ENCODE measurements at regions not wholly inside any gene's neighbourhood (a gene's known extent, or its start where the extent isn't known, plus 50 kb on each side); places are given as distances from the start of the nearest gene placed in this dataset.

- Histone ChIP-seq H3K4me1 (ENCODE audit: insufficient read depth, low read length) (peaks cover 30% of the 10 kb centered on the region), H4K20me1 (ENCODE audit: insufficient read depth, low read length) (no peaks in the 10 kb centered on the region), H3K36me3 (ENCODE audit: insufficient read depth, low read length) (peaks cover 13% of the 10 kb centered on the region), H3K9me3 (ENCODE audit: insufficient read depth, low read length, severe bottlenecking) (no peaks in the 10 kb centered on the region), H3K79me2 (ENCODE audit: insufficient read depth, low read length) (peaks cover 7% of the 10 kb centered on the region), H3K27ac (ENCODE audit: low read length) (no peak overlapping the region), H2AFZ (ENCODE audit: low read depth, low read length) (no peak overlapping the region), H3K4me2 (ENCODE audit: insufficient read depth, low read length) (no peak overlapping the region), H3K9ac (ENCODE audit: low read depth, low read length) (no peak overlapping the region), H3K4me3 (ENCODE audit: low read depth in 1 of 2, low read length in 2 of 2) (no peak overlapping the region), H3K27me3 (ENCODE audit: insufficient read depth, low read length, poor library complexity) (no peaks in the 10 kb centered on the region)
- TF ChIP-seq CTCF (IDR thresholded peaks at IDR 0.05; ENCODE audit: borderline replicate concordance, extremely low read depth, low read length, poor library complexity, severe bottlenecking) (no peak), EZH2 (IDR thresholded peaks at IDR 0.05; ENCODE audit: borderline replicate concordance, low read depth, low read length, severe bottlenecking) (no peak)
- ATAC-seq (ENCODE audit: insufficient read depth, low read depth) = no peak
- DNase-seq = no peak
Observed at GRCh38 chr6:21811484-21811883, 217.9 kb downstream of the SOX4 start.

GRCh38 chr6:21816231-21816630 is 222.7 kb downstream of the SOX4 start:
- ATAC-seq (ENCODE audit: insufficient read depth, low read depth) = no peak
- Histone ChIP-seq H3K9ac (ENCODE audit: low read depth, low read length) (no peak overlapping the region), H3K9me3 (ENCODE audit: insufficient read depth, low read length, severe bottlenecking) (no peaks in the 10 kb centered on the region), H3K36me3 (ENCODE audit: insufficient read depth, low read length) (peaks cover 16% of the 10 kb centered on the region), H3K4me2 (ENCODE audit: insufficient read depth, low read length) (no peak overlapping the region), H4K20me1 (ENCODE audit: insufficient read depth, low read length) (no peaks in the 10 kb centered on the region), H3K79me2 (ENCODE audit: insufficient read depth, low read length) (peaks cover 3% of the 10 kb centered on the region), H3K27me3 (ENCODE audit: insufficient read depth, low read length, poor library complexity) (no peaks in the 10 kb centered on the region), H3K27ac (ENCODE audit: low read length) (no peak overlapping the region), H3K4me1 (ENCODE audit: insufficient read depth, low read length) (no peaks in the 10 kb centered on the region), H3K4me3 (ENCODE audit: low read depth in 1 of 2, low read length in 2 of 2) (no peak overlapping the region), H2AFZ (ENCODE audit: low read depth, low read length) (no peak overlapping the region)
- DNase-seq = no peak
- no peak for TF ChIP-seq EZH2 (IDR thresholded peaks at IDR 0.05; ENCODE audit: borderline replicate concordance, low read depth, low read length, severe bottlenecking)
- TF ChIP-seq CTCF (IDR thresholded peaks at IDR 0.05; ENCODE audit: borderline replicate concordance, extremely low read depth, low read length, poor library complexity, severe bottlenecking) = no peak

GRCh38 chr6:21820442-21820841 is 226.9 kb downstream of the SOX4 start:
- Histone ChIP-seq H4K20me1 (ENCODE audit: insufficient read depth, low read length) (no peaks in the 10 kb centered on the region), H3K4me2 (ENCODE audit: insufficient read depth, low read length) (no peak overlapping the region), H3K9me3 (ENCODE audit: insufficient read depth, low read length, severe bottlenecking) (no peaks in the 10 kb centered on the region), H3K36me3 (ENCODE audit: insufficient read depth, low read length) (0 out of 2 replicates have a peak, but pooled peaks cover 9% of the 10 kb centered on the region), H3K79me2 (ENCODE audit: insufficient read depth, low read length) (peaks cover 9% of the 10 kb centered on the region), H3K27ac (ENCODE audit: low read length) (no peak overlapping the region), H3K27me3 (ENCODE audit: insufficient read depth, low read length, poor library complexity) (no peaks in the 10 kb centered on the region), H2AFZ (ENCODE audit: low read depth, low read length) (no peak overlapping the region), H3K9ac (ENCODE audit: low read depth, low read length) (no peak overlapping the region), H3K4me3 (ENCODE audit: low read depth in 1 of 2, low read length in 2 of 2) (no peak overlapping the region), H3K4me1 (ENCODE audit: insufficient read depth, low read length) (peaks cover 10% of the 10 kb centered on the region)
- DNase-seq (no peak), ATAC-seq (ENCODE audit: insufficient read depth, low read depth) (no peak)
- TF ChIP-seq EZH2 (IDR thresholded peaks at IDR 0.05; ENCODE audit: borderline replicate concordance, low read depth, low read length, severe bottlenecking) (no peak), CTCF (IDR thresholded peaks at IDR 0.05; ENCODE audit: borderline replicate concordance, extremely low read depth, low read length, poor library complexity, severe bottlenecking) (no peak)

- no peak overlapping the region for H3K9ac ChIP-seq (ENCODE audit: low read depth, low read length)
- H3K79me2 ChIP-seq (ENCODE audit: insufficient read depth, low read length) = peaks cover 26% of the 10 kb centered on the region; the same call in 1 of the 2 replicates
- peaks cover 15% of the 10 kb centered on the region for H3K4me1 ChIP-seq (ENCODE audit: insufficient read depth, low read length)
- TF ChIP-seq CTCF (IDR thresholded peaks at IDR 0.05; ENCODE audit: borderline replicate concordance, extremely low read depth, low read length, poor library complexity, severe bottlenecking) = no peak
- TF ChIP-seq EZH2 (IDR thresholded peaks at IDR 0.05; ENCODE audit: borderline replicate concordance, low read depth, low read length, severe bottlenecking) = no peak
- no peaks in the 10 kb centered on the region for H3K9me3 ChIP-seq (ENCODE audit: insufficient read depth, low read length, severe bottlenecking)
- H3K27ac ChIP-seq (ENCODE audit: low read length) = no peak overlapping the region
- no peak overlapping the region for H3K4me3 ChIP-seq (ENCODE audit: low read depth in 1 of 2, low read length in 2 of 2)
- H3K4me2 ChIP-seq (ENCODE audit: insufficient read depth, low read length) = no peak overlapping the region
- H3K27me3 ChIP-seq (ENCODE audit: insufficient read depth, low read length, poor library complexity) = no peaks in the 10 kb centered on the region
- ATAC-seq (ENCODE audit: insufficient read depth, low read depth) (no peak), DNase-seq (no peak)
- H2AFZ ChIP-seq (ENCODE audit: low read depth, low read length) = no peak overlapping the region
- no peaks in the 10 kb centered on the region for H4K20me1 ChIP-seq (ENCODE audit: insufficient read depth, low read length)
- 0 out of 2 replicates have a peak, but pooled peaks cover 9% of the 10 kb centered on the region for H3K36me3 ChIP-seq (ENCODE audit: insufficient read depth, low read length)
Observed at GRCh38 chr6:21823371-21823770, 229.8 kb downstream of the SOX4 start.
